ENCODE measurements at regions not wholly inside any gene's neighbourhood (a gene's known extent, or its start where the extent isn't known, plus 50 kb on each side); places are given as distances from the start of the nearest gene placed in this dataset.

GRCh38 chr15:38048001-38048455 lies 113.6 kb downstream of the TMCO5A start (continued):
- TF ChIP-seq REST (IDR thresholded peaks at IDR 0.05; ENCODE audit: low read depth, low read length) (no peak), MEF2A (IDR thresholded peaks at IDR 0.05; ENCODE audit: borderline replicate concordance, low read depth) (no peak), NRF1 (IDR thresholded peaks at IDR 0.05; ENCODE audit: low read depth, low read length) (no peak), POLR2AphosphoS5 (IDR thresholded peaks at IDR 0.05; ENCODE audit: low read depth, low read length) (no peak), FOSL2 (IDR thresholded peaks at IDR 0.05; ENCODE audit: borderline replicate concordance, low read depth) (no peak)

- H3K27me3 ChIP-seq (ENCODE audit: insufficient read depth) = no peaks in the 10 kb centered on the region
- no peak overlapping the region for H3K4me3 ChIP-seq (ENCODE audit: low read depth in 2 of 2, low read length in 1 of 2)
- H3K36me3 ChIP-seq (replicated peaks in 1 of 2; ENCODE audit: control insufficient read depth in 1 of 2, insufficient read depth in 2 of 2, low read length in 1 of 2) = no peaks in the 10 kb centered on the region
- no peak overlapping the region for H3K27ac ChIP-seq (ENCODE audit: low read depth in 2 of 2, low read length in 1 of 2)
- TF ChIP-seq NFIC (IDR thresholded peaks at IDR 0.05; ENCODE audit: borderline replicate concordance) = no peak
- no peak for TF ChIP-seq RAD21 (IDR thresholded peaks at IDR 0.05; ENCODE audit: low read length)
- TF ChIP-seq FOSL2 (IDR thresholded peaks at IDR 0.05; ENCODE audit: borderline replicate concordance, low read depth) = no peak
- TF ChIP-seq RXRA (IDR thresholded peaks at IDR 0.05; ENCODE audit: borderline replicate concordance, low read depth) = no peak
- no peak for TF ChIP-seq GATA2 (CRISPR knock-in tag; IDR thresholded peaks at IDR 0.05)
- TF ChIP-seq FOXJ3 (CRISPR knock-in tag; IDR thresholded peaks at IDR 0.05) = no peak
- no peak for TF ChIP-seq CTCF (IDR thresholded peaks at IDR 0.05)
- no peak for TF ChIP-seq YY1 (IDR thresholded peaks at IDR 0.05; ENCODE audit: low read depth)
- TF ChIP-seq NRF1 (IDR thresholded peaks at IDR 0.05; ENCODE audit: low read depth, low read length) = no peak
- peaks cover 4% of the 10 kb centered on the region for H3F3A ChIP-seq (replicated peaks; ENCODE audit: insufficient read depth)
- no peak for DNase-seq
- WGBS (ENCODE audit: low lambda C conversion rate) = 96% methylated on average over 4 of the region's 4 CpGs
- POLR2A ChIA-PET = no interaction called here
- CTCF ChIA-PET = no interaction called here
- peaks cover 0 to 13% of the 10 kb centered on the region in 2 experiments; a peak in 2 of 4 replicates for H3K4me1 ChIP-seq (ENCODE audit: control insufficient read depth in 1 of 2, insufficient read depth in 2 of 2, low read depth in 1 of 2, low read length in 1 of 2)
- H3K9me3 ChIP-seq = no peaks in the 10 kb centered on the region
- H3K79me2 ChIP-seq (ENCODE audit: insufficient read depth) = no peaks in the 10 kb centered on the region
- H3K9ac ChIP-seq = no peak overlapping the region
- no peak overlapping the region for H3K4me2 ChIP-seq
- H4K20me1 ChIP-seq (ENCODE audit: insufficient read depth) = no peaks in the 10 kb centered on the region
- H2AFZ ChIP-seq (ENCODE audit: low read depth) = no peak overlapping the region
- H3K9me2 ChIP-seq = no peaks in the 10 kb centered on the region
Measured at GRCh38 chr15:38049891-38050290, 115.5 kb downstream of the TMCO5A start.

All from SK-N-SH (cell line).